Liver (tissue), 3 donors: ENCODE measurements at regions not wholly inside any gene's neighbourhood (a gene's known extent, or its start where the extent isn't known, plus 50 kb on each side); places are given as distances from the start of the nearest gene placed in this dataset.

Experiments used
- CTCF ChIP-seq: fragments of 150-350 bp; IDR thresholded peaks from 2 replicates; pipeline ENCODE4 v1.5.1; 2017; ENCODE audit warnings: improper control_type of control experiment, low read depth, low read length; ENCODE audit not compliant: missing input control
- RAD21 ChIP-seq, 2 donors: IDR thresholded peaks; 2 replicates each; pipeline ENCODE4 v1.6.1; 2016; ENCODE audit warnings: antibody characterized with exemption in 2 of 2, mild to moderate bottlenecking in 2 of 2
- REST ChIP-seq: IDR thresholded peaks from 2 replicates; pipeline ENCODE4 v1.6.1; 2016; ENCODE audit warnings: antibody characterized with exemption, mild to moderate bottlenecking
- SP1 ChIP-seq: IDR thresholded peaks from 2 replicates; pipeline ENCODE4 v1.6.1; 2018; ENCODE audit warnings: antibody characterized with exemption, mild to moderate bottlenecking
- donor health status: healthy.
- donor health status: healthy.

- TF ChIP-seq REST (no peak), CTCF (no peak), SP1 (no peak), RAD21 (IDR thresholded peaks at IDR 0.05) (no peak)
Measured at GRCh38 chr6:67898875-67899274, 736.2 kb upstream of the ADGRB3 start.
